SK-N-MC (cell line): ENCODE measurements at regions not wholly inside any gene's neighbourhood (a gene's known extent, or its start where the extent isn't known, plus 50 kb on each side); places are given as distances from the start of the nearest gene placed in this dataset.

Experiments used
- EZH2 ChIP-seq: fragments of 200-600 bp; sonication (generic); IDR thresholded peaks from one replicate; pipeline ENCODE4 v1.6.1; 2017; ENCODE audit warnings: antibody characterized with exemption
- POLR2AphosphoS5 ChIP-seq: IDR thresholded peaks from 2 replicates; pipeline ENCODE4 v1.6.1; 2012; ENCODE audit warnings: mild to moderate bottlenecking, low read depth, low read length, borderline replicate concordance

DNA sequence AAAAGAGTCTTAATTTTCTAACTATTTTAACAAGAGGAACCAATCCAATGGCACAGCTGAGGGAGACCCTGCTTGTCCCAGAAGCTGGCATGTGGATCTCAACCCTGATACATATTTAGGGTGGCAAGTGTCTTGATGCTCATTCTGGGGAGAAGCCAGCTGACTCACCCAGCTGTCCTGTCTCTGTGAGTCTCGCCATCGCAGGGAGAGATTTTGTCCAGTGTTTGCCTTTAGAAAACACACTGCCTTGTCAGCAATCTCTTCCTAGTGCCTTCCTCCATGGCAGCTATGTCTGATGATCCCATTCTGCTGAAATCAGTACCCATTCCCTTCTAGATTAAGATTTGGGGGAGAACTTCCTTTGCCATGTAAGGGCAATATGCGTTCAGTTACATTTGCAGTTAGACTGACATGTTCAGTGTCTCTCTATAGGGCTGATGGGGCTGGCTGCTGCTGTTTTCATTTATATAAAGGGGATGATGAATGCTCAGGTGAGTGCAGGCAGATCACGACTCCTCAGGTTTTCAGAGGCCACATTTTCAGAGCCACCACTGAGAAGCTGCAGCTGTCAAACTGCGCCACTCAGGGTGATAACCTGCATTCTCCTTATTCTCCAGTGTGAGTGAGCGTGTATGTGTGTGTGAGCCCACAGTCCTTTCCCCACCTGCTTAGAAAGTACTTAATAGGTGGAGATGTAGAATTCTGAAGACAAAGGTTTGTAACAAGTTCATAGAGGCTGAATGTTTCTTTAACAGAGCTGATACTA, 217.0 kb downstream of the GAS1 start:
- TF ChIP-seq POLR2AphosphoS5 (no peak), EZH2 (no peak)
